H54 (cell line): ENCODE measurements at regions not wholly inside any gene's neighbourhood (a gene's known extent, or its start where the extent isn't known, plus 50 kb on each side); places are given as distances from the start of the nearest gene placed in this dataset.

Source experiments
- DNase-seq: peaks from one replicate; pipeline ENCODE4 v3.0.0; 2011; ENCODE audit warnings: low spot score, mixed read lengths; ENCODE audit not compliant: insufficient read length
- FAIRE-seq: peaks from 3 replicates; lab custom pipeline; 2011; peaks lifted over from hg19 to GRCh38; lab: Jason Lieb, UNC
- POLR2A ChIP-seq: IDR thresholded peaks from 2 replicates; pipeline ENCODE4 v1.6.1; 2011; ENCODE audit warnings: low read depth, mild to moderate bottlenecking, low read length

- no peak for TF ChIP-seq POLR2A
- no peak for DNase-seq
- FAIRE-seq, result no peak
Observed at GRCh38 chr12:116639765-116640164, 80.6 kb downstream of the MAP1LC3B2 start.

- TF ChIP-seq POLR2A, result no peak
- DNase-seq (no peak), FAIRE-seq (no peak)
Observed at GRCh38 chr12:116638376-116638775, 79.2 kb downstream of the MAP1LC3B2 start.

GRCh38 chr12:116637589-116638150 lies 78.5 kb downstream of the MAP1LC3B2 start:
- DNase-seq, result no peak

GRCh38 chr12:116636608-116637519 lies 77.7 kb downstream of the MAP1LC3B2 start:
- no peak for DNase-seq
- FAIRE-seq, result no peak
- TF ChIP-seq POLR2A, result no peak

More at GRCh38 chr12:116637589-116638150, 78.5 kb downstream of the MAP1LC3B2 start:
- no peak for FAIRE-seq
- no peak for TF ChIP-seq POLR2A

- FAIRE-seq (no peak), DNase-seq (no peak)
- TF ChIP-seq POLR2A, result no peak
Observed at GRCh38 chr12:116635487-116635886, 76.3 kb downstream of the MAP1LC3B2 start.

GRCh38 chr12:116633476-116633875 lies 74.3 kb downstream of the MAP1LC3B2 start:
- FAIRE-seq, result no peak
- DNase-seq, result no peak
- TF ChIP-seq POLR2A, result no peak

GRCh38 chr12:116631619-116632018 lies 72.4 kb downstream of the MAP1LC3B2 start:
- TF ChIP-seq POLR2A, result no peak
- FAIRE-seq (no peak), DNase-seq (no peak)

- FAIRE-seq (no peak), DNase-seq (no peak)
- no peak for TF ChIP-seq POLR2A
Observed at GRCh38 chr12:116630762-116631161, 71.6 kb downstream of the MAP1LC3B2 start.

GRCh38 chr12:116629480-116629879 lies 70.3 kb downstream of the MAP1LC3B2 start:
- no peak for TF ChIP-seq POLR2A
- DNase-seq, result no peak
- no peak for FAIRE-seq

- DNase-seq (no peak), FAIRE-seq (no peak)
- TF ChIP-seq POLR2A, result no peak
Observed at GRCh38 chr12:116628989-116629388, 69.8 kb downstream of the MAP1LC3B2 start.

- no peak for DNase-seq
- no peak for TF ChIP-seq POLR2A
- no peak for FAIRE-seq
Observed at GRCh38 chr12:116628450-116628793, 69.2 kb downstream of the MAP1LC3B2 start.
